ENCODE measurements at regions not wholly inside any gene's neighbourhood (a gene's known extent, or its start where the extent isn't known, plus 50 kb on each side); places are given as distances from the start of the nearest gene placed in this dataset.

- Histone ChIP-seq H2AFZ (ENCODE audit: low read depth, low read length, poor library complexity, severe bottlenecking) (no peak overlapping the region), H3K9me2 (ENCODE audit: insufficient read depth) (no peaks in the 10 kb centered on the region), H3K79me2 (ENCODE audit: insufficient read depth, low read length) (no peaks in the 10 kb centered on the region), H3K4me2 (ENCODE audit: low read length) (no peak overlapping the region), H3K36me3 (ENCODE audit: control insufficient read depth in 1 of 2, insufficient read depth in 2 of 2, low read length in 2 of 2) (no peaks in the 10 kb centered on the region), H3K27ac (ENCODE audit: low read depth, low read length) (no peak overlapping the region), H3K4me3 (replicated peaks in 1 of 2; ENCODE audit: low read depth in 1 of 2, low read length in 2 of 2) (no peak overlapping the region), H4K20me1 (ENCODE audit: insufficient read depth) (no peaks in the 10 kb centered on the region), H3K9me3 (ENCODE audit: control insufficient read depth in 1 of 2, insufficient read depth in 1 of 2, low read depth in 1 of 2, low read length in 2 of 2) (no peaks in the 10 kb centered on the region), H3K9ac (ENCODE audit: low read length) (no peak overlapping the region), H3K27me3 (ENCODE audit: insufficient read depth, low read length) (no peaks in the 10 kb centered on the region), H3K4me1 (ENCODE audit: control insufficient read depth in 1 of 2, insufficient read depth in 2 of 2, low read length in 2 of 2) (no peaks in the 10 kb centered on the region)
- ATAC-seq (no peak), DNase-seq (ENCODE audit: low read depth, low spot score) (no peak)
- TF ChIP-seq CTCF (IDR thresholded peaks at IDR 0.05 in 2 of 3, conservative IDR thresholded peaks at IDR 0.05 in 1 of 3; ENCODE audit: borderline replicate concordance in 1 of 3, insufficient read depth in 1 of 3, low read depth in 2 of 3, low read length in 2 of 3): no peak
- TF ChIP-seq SP1 (IDR thresholded peaks at IDR 0.05; ENCODE audit: low read depth): no peak
- TF ChIP-seq MAX (IDR thresholded peaks at IDR 0.05): no peak
- TF ChIP-seq EGR1 (IDR thresholded peaks at IDR 0.05; ENCODE audit: low read depth): no peak
- no peak for TF ChIP-seq CBX3 (IDR thresholded peaks at IDR 0.05; ENCODE audit: low read depth)
- no peak for TF ChIP-seq ZNF274 (IDR thresholded peaks at IDR 0.05; ENCODE audit: low read depth, low read length)
- TF ChIP-seq EZH2phosphoT487 (IDR thresholded peaks at IDR 0.05; ENCODE audit: borderline replicate concordance): no peak
- no peak for TF ChIP-seq CEBPB (IDR thresholded peaks at IDR 0.05; ENCODE audit: low read depth)
- no peak for TF ChIP-seq TCF7L2 (IDR thresholded peaks at IDR 0.05; ENCODE audit: borderline replicate concordance, extremely low read depth, insufficient read depth, insufficient read length)
- no peak for TF ChIP-seq EZH2 (IDR thresholded peaks at IDR 0.05)
- TF ChIP-seq ZFX (IDR thresholded peaks at IDR 0.05): no peak
- no peak for TF ChIP-seq RAD21 (IDR thresholded peaks at IDR 0.05; ENCODE audit: low read depth)
- no peak for TF ChIP-seq POLR2AphosphoS5 (IDR thresholded peaks at IDR 0.05; ENCODE audit: low read depth, low read length)
- no peak for TF ChIP-seq ATF3 (IDR thresholded peaks at IDR 0.05)
- TF ChIP-seq FOSL1 (IDR thresholded peaks at IDR 0.05; ENCODE audit: low read depth): no peak
- POLR2A ChIA-PET: no interaction called here
- intact Hi-C loops (cut with micrococcal nuclease): no loop called here
- RAD21 ChIA-PET (ENCODE audit: low non-redundant PET in 1 of 2, low total read pairs in 2 of 2, uncharacterized antibody in 2 of 2, unreplicated experiment in 2 of 2): no interaction called here
- no TSS peak for BruUV-seq (replicated peaks)
- CTCF ChIA-PET: no interaction called here
Measured at GRCh38 chr2:150997702-150998440, 263.8 kb downstream of the RBM43 start.
